OCI-M1 (cell line): ENCODE measurements at regions not wholly inside any gene's neighbourhood (a gene's known extent, or its start where the extent isn't known, plus 50 kb on each side); places are given as distances from the start of the nearest gene placed in this dataset.
"Not testable (repeated sequence)": the region's sequence is repeated elsewhere in the genome, so short reads cannot be mapped to it uniquely, and the experiment has no call there.

ENCODE experiments used
- DNase-seq: peaks from one replicate; lab custom pipeline; 2025; lab: John Stamatoyannopoulos, UW

- not testable (repeated sequence) for DNase-seq
These were observed 95.3 kb upstream of the POTED start for GRCh38 chr21:13514308-13514707.

DNA sequence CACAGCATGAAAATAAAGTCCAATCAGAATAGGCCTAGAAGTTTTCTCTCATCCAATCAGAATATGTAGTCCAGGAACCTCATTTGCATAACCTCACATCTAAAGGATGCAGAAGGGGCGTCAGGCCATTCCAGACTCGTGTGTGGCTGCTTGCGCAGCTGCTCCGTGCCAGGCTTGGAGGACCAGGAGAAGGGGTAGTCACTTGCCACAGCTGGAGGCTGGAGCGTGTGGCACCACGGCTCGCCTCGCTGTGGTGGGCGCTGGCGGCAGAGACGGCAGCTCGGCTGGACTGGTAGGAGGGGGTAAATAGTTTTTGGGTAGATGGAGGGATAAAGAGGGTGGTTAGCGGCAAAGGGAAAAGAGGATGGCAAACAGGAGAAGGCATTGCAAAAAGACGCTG is 93.6 kb upstream of the POTED start:
- not testable (repeated sequence) for DNase-seq

GRCh38 chr21:13519971-13520370 is 89.6 kb upstream of the POTED start:
- DNase-seq = not testable (repeated sequence)

DNA sequence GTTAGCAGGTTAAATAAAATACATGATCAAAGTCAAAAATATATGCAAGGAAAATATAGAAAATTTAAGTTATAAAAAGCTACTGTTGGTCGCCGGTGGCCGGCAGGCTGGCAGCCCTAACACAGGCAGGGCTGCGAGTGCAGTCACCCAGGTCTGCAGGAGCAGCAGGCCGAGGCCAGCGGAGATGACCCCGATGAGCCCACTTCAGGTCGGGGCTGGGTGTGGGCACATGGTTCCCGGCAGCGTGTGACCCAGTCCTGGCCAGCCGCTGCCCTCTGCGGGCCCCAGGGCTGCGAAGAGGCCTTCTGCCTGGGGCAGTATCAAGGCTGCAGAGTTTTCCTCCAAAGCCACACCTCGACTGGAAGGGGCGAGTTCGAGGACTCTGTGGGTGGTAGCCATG is 84.6 kb upstream of the POTED start:
- DNase-seq = not testable (repeated sequence)

GRCh38 chr21:13529082-13529481 is 80.5 kb upstream of the POTED start:
- not testable (repeated sequence) for DNase-seq

DNA sequence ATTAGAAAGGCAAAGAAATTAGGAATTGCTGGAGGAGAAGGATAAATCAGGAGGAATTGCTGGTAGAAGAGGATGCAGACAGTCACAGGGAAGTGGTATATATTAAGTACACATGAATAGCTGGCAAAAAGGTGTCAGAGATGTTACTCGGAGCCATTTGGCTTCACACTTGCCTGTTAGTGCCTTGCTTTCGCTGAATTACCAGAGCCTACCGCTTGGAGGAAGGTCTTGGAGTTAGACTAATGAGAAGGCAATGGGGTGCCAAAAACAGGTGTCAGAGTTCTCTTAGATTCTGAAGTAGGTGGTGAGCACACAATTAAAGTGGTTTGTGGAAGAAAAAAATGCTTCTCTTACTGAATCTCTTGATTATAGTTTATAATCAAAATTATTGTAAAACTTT is 79.9 kb upstream of the POTED start:
- peak; percentile 13 for DNase-seq

- DNase-seq = not testable (repeated sequence)
These were observed 78.9 kb upstream of the POTED start for GRCh38 chr21:13530697-13531096.

DNA sequence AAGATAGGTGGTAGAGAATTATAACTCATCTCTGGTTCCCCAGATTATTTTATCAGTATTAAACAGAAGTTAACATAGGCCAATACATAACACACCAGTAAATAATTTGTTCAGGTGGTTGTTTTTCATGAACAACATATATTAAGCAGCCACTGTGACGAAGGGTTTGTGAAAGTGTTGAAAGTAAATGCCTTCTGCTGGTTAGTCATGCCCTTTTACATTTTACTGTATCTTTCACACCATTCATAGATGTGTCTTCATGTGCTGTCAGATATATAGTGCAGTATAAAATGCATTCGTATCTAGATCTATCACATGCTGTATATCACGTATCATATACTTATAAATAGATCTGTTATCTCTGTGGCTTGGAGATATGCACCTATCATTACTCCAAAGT is 66.1 kb upstream of the POTED start:
- not testable (repeated sequence) for DNase-seq

DNA sequence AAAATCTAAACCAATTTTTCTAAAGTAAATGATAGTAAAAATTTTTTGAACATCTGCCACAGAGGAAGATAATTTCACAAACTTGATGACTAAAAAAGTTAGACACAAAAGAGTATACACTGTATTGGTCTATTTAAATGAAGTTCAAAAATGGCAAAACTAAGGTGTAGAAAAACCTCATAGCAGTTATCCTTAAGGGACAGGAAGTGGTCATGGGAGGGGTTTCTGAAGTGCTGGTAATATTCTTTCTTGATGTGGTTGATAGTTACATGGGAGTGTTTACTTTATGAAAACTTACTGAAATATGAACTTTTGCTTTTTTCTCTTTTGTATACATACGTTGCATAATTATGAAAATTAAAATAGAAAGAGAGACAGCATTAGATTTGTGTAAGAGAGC is 64.1 kb upstream of the POTED start:
- not testable (repeated sequence) for DNase-seq
